GM10248 (cell line): ENCODE measurements at regions not wholly inside any gene's neighbourhood (a gene's known extent, or its start where the extent isn't known, plus 50 kb on each side); places are given as distances from the start of the nearest gene placed in this dataset.
"Not testable (repeated sequence)": the region's sequence is repeated elsewhere in the genome, so short reads cannot be mapped to it uniquely, and the experiment has no call there.

Experiments
- CTCF ChIA-PET: fragments of 300-600 bp; sonication (Branson Sonifier 250); formaldehyde crosslinking; extraction: SDS; loops from one replicate; lab custom pipeline; 2021; ENCODE audit warnings: antibody characterized with exemption; lab: Yijun Ruan, JAX
- POLR2A ChIA-PET: fragments of 350-650 bp; sonication (Branson Sonifier 250); formaldehyde crosslinking; extraction: SDS; loops from one replicate; lab custom pipeline; 2020; ENCODE audit warnings: antibody characterized with exemption; lab: Yijun Ruan, JAX
- DNase-seq: peaks from one replicate; pipeline ENCODE4 v3.0.0; 2012; ENCODE audit errors: extremely low spot score
- TF ChIP-seq, protein P1 (sequence below): IDR thresholded peaks from 2 replicates; pipeline ENCODE4 v1.5.1; 2012; ENCODE audit warnings: mild to moderate bottlenecking, low read depth; ENCODE audit errors: extremely low read depth, missing control alignments, control extremely low read depth

GRCh38 chr18:42326752-42327151, 371.7 kb downstream of the PIK3C3 start:
- ChIA-PET CTCF (interaction anchor here (1.4 kb wide), 1 partner anchor 28 kb away, joined by 4 read pairs; no protein-coding TSS in a partner anchor), POLR2A (no interaction called here)
- no peak for DNase-seq
- TF ChIP-seq, protein P1, sequence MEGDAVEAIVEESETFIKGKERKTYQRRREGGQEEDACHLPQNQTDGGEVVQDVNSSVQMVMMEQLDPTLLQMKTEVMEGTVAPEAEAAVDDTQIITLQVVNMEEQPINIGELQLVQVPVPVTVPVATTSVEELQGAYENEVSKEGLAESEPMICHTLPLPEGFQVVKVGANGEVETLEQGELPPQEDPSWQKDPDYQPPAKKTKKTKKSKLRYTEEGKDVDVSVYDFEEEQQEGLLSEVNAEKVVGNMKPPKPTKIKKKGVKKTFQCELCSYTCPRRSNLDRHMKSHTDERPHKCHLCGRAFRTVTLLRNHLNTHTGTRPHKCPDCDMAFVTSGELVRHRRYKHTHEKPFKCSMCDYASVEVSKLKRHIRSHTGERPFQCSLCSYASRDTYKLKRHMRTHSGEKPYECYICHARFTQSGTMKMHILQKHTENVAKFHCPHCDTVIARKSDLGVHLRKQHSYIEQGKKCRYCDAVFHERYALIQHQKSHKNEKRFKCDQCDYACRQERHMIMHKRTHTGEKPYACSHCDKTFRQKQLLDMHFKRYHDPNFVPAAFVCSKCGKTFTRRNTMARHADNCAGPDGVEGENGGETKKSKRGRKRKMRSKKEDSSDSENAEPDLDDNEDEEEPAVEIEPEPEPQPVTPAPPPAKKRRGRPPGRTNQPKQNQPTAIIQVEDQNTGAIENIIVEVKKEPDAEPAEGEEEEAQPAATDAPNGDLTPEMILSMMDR: no peak

DNA sequence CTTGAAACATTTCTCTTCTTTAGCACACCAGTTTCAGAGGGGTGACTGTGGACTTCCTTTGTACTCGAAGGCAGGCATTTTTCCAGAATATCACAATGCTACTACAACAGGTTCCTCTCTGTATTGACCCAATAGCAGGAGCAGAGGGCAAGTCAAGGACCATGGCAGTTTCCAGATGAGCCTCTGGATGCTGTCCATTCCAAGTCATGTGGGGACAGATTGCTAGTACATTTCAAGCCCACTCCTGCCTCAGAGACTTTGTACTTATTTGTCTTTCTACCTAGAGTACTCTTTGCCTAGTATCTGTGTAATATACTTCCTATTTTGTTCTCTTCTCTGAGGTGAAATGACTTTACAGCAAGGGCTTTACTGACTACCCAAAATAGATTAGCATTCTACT, 373.9 kb downstream of the PIK3C3 start:
- CTCF ChIA-PET: interaction anchor here (2.0 kb wide), 1 partner anchor 30 kb away, joined by 5 read pairs; no protein-coding TSS in a partner anchor
- POLR2A ChIA-PET: no interaction called here
- TF ChIP-seq, protein P1: no peak
- no peak for DNase-seq

DNA sequence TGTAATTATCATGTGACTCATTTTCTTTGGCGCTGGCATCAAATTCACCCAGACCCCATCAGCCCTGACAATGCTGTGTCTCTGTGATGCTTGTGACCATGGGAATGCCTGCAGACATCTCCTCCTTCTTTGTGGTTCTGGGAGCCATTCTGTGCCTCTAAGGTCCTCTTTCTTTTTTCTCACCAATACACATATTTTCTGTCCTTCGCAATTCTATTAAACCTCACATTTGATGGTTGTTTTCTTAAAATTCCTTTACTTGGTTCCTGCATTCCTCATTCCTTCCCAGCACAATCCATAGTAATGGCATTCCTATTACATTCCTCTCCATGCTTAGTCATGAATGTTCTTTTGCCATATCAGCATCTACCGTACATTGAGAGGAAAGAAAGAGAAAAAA, 375.3 kb downstream of the PIK3C3 start:
- TF ChIP-seq, protein P1: no peak
- DNase-seq: no peak
- CTCF ChIA-PET: no interaction called here
- POLR2A ChIA-PET: no interaction called here

DNA sequence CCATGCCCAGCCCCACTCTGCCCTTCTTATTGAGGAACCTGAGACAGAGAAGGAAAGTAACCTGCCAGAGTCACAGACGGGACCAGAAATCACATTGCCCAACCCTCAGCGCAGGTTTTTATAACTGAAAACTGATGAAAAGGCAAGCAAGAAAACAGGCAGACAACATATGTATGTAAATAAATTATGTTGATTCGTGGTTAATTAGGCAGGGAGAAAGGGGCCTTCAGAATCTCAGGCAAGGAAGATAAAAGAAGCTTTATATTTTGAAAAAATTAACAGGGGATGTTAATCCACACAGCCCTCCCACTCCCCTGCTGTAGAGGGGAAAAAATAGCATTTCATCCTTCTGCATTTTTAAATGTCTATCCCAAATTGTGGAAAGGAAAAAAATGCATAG, 378.5 kb downstream of the PIK3C3 start:
- TF ChIP-seq, protein P1: no peak
- no peak for DNase-seq
- ChIA-PET CTCF (interaction anchor here (0.7 kb wide), 1 partner anchor 11 kb away, joined by 3 read pairs; no protein-coding TSS in a partner anchor), POLR2A (no interaction called here)

GRCh38 chr18:42334931-42335330, 379.9 kb downstream of the PIK3C3 start:
- POLR2A ChIA-PET: no interaction called here
- CTCF ChIA-PET: no interaction called here
- TF ChIP-seq, protein P1: no peak
- DNase-seq: no peak

DNA sequence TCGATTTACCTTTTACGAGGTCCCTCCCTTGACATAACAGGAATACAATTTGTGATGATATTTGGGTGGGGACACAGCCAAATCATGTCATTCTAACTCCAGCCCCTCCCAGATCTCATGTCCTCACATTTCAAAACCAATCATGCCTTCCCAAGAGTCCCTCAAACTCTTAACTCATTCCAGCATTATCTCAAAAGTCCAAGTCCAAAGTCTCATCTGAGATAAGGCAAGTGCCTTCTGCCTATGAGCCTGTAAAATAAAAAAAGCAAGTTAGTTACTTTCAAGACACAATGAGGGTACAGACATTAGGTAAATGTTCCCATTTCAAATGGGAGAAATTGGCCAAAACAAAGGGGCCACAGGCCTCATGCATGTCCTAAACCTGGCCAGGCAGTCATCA, 381.1 kb downstream of the PIK3C3 start:
- ChIA-PET POLR2A (no interaction called here), CTCF (no interaction called here)
- TF ChIP-seq, protein P1: no peak

DNA sequence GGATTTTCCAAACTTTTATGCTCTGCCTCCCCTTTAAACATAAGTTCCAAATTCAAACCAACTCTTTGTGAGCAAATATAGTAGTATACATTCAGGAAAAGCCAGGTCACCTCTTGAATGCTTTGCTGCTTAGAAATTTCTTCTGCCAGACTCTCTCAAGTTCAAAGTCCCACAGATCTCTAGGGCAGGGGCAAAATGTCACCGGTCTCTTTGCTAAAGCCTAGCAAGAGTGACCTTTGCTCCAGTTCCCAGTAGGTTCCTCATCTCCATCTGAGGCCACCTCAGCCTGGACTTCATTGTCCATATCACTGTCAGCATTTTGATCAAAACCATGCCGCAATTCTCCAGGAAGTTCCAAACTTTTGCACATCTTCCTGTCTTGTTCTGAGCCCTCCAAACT, 382.3 kb downstream of the PIK3C3 start:
- POLR2A ChIA-PET, DNase-seq: not testable (repeated sequence)
- CTCF ChIA-PET: interaction anchor here (1.4 kb wide), 1 partner anchor 18 kb away, joined by 3 read pairs; no protein-coding TSS in a partner anchor

More for the DNA sequence above, 381.1 kb downstream of the PIK3C3 start:
- no peak for DNase-seq
